Stimulated activated naive CD8-positive, alpha-beta T cell treated with anti-CD3 and anti-CD28 coated beads, Interleukin-15, Interleukin-2, amounts not matched to agents 100 U/mL and 50 U/mL, for 24 hours (primary cell): ENCODE measurements at regions not wholly inside any gene's neighbourhood (a gene's known extent, or its start where the extent isn't known, plus 50 kb on each side); places are given as distances from the start of the nearest gene placed in this dataset.
"Not testable (repeated sequence)": the region's sequence is repeated elsewhere in the genome, so short reads cannot be mapped to it uniquely, and the experiment has no call there.

Experiments used
- ATAC-seq: fragments of 150-1000 bp; cut with Tn5 transposase; one replicate; pipeline ENCODE4 v1.10.0; 2021
- DNase-seq: peaks from one replicate; pipeline ENCODE4 v3.0.0; 2021

- DNase-seq: no peak
- no peak for ATAC-seq
Observed at GRCh38 chr5:36390640-36391039, 88.9 kb upstream of the RANBP3L start.

- ATAC-seq (no peak), DNase-seq (no peak)
Observed at GRCh38 chr5:36392186-36392585, 90.5 kb upstream of the RANBP3L start.

GRCh38 chr5:36392818-36393217 lies 91.1 kb upstream of the RANBP3L start:
- DNase-seq (no peak), ATAC-seq (no peak)

GRCh38 chr5:36393656-36394428 lies 92.1 kb upstream of the RANBP3L start:
- DNase-seq (no peak), ATAC-seq (no peak)

- ATAC-seq: no peak
- DNase-seq: no peak
Observed at GRCh38 chr5:36395260-36395659, 93.6 kb upstream of the RANBP3L start.

- not testable (repeated sequence) for DNase-seq, ATAC-seq
Observed at GRCh38 chr5:36395947-36396346, 94.2 kb upstream of the RANBP3L start.

GRCh38 chr5:36396640-36397039 lies 94.9 kb upstream of the RANBP3L start:
- ATAC-seq (no peak), DNase-seq (no peak)

GRCh38 chr5:36397901-36398536 lies 96.3 kb upstream of the RANBP3L start:
- no peak for DNase-seq
- ATAC-seq: no peak

- ATAC-seq (no peak), DNase-seq (no peak)
Observed at GRCh38 chr5:36402512-36402906, 100.8 kb upstream of the RANBP3L start.

- ATAC-seq: no peak
- no peak for DNase-seq
Observed at GRCh38 chr5:36403632-36404311, 102.1 kb upstream of the RANBP3L start.

GRCh38 chr5:36406023-36406422 lies 104.3 kb upstream of the RANBP3L start:
- no peak for ATAC-seq
- DNase-seq: no peak

- DNase-seq: no peak
- ATAC-seq: no peak
Observed at GRCh38 chr5:36407396-36407795, 105.7 kb upstream of the RANBP3L start.

GRCh38 chr5:36409711-36410110 lies 108.0 kb upstream of the RANBP3L start:
- ATAC-seq, DNase-seq: not testable (repeated sequence)

- not testable (repeated sequence) for ATAC-seq, DNase-seq
Observed at GRCh38 chr5:36410672-36411071, 109.0 kb upstream of the RANBP3L start.

GRCh38 chr5:36414869-36415282 lies 113.2 kb upstream of the RANBP3L start:
- ATAC-seq: no peak
- DNase-seq: no peak

GRCh38 chr5:36416605-36417004 lies 114.9 kb upstream of the RANBP3L start:
- DNase-seq (no peak), ATAC-seq (no peak)

GRCh38 chr5:36417221-36417620 lies 115.5 kb upstream of the RANBP3L start:
- DNase-seq (no peak), ATAC-seq (no peak)

- ATAC-seq (no peak), DNase-seq (no peak)
Observed at GRCh38 chr5:36417668-36418067, 116.0 kb upstream of the RANBP3L start.

- no peak for DNase-seq
- no peak for ATAC-seq
Observed at GRCh38 chr5:36418152-36418979, 116.7 kb upstream of the RANBP3L start.

GRCh38 chr5:36421256-36421655 lies 119.6 kb upstream of the RANBP3L start:
- ATAC-seq (no peak), DNase-seq (no peak)

- ATAC-seq: no peak
Observed at GRCh38 chr5:36422952-36423351, 121.2 kb upstream of the RANBP3L start.

GRCh38 chr5:36423578-36424307 lies 122.0 kb upstream of the RANBP3L start:
- ATAC-seq (no peak), DNase-seq (no peak)

More at GRCh38 chr5:36422952-36423351, 121.2 kb upstream of the RANBP3L start:
- DNase-seq: no peak
